ENCODE measurements at regions not wholly inside any gene's neighbourhood (a gene's known extent, or its start where the extent isn't known, plus 50 kb on each side); places are given as distances from the start of the nearest gene placed in this dataset.

GRCh38 chr12:127548123-127548553 is 718.8 kb upstream of the TMEM132C start:
- TF ChIP-seq CTCF (IDR thresholded peaks at IDR 0.05) (no peak), POLR2A (IDR thresholded peaks at IDR 0.05) (no peak)

Data from adrenal gland (tissue), 5 donors.